ENCODE measurements at regions not wholly inside any gene's neighbourhood (a gene's known extent, or its start where the extent isn't known, plus 50 kb on each side); places are given as distances from the start of the nearest gene placed in this dataset.

GRCh38 chr4:111933703-111934102 is 211.6 kb upstream of the FAM241A start:
- Histone ChIP-seq H3K79me2 (ENCODE audit: control insufficient read depth, insufficient read depth, low read length, unreplicated experiment) (no peaks in the 10 kb centered on the region), H3K27ac (ENCODE audit: low read depth, low read length) (no peak overlapping the region), H3K27me3 (ENCODE audit: insufficient read depth, low read length) (peaks cover 65% of the 10 kb centered on the region), H3K4me1 (ENCODE audit: control insufficient read depth, insufficient read depth, low read length, unreplicated experiment) (no peaks in the 10 kb centered on the region), H3K36me3 (ENCODE audit: insufficient read depth, low read length) (no peaks in the 10 kb centered on the region), H2AFZ (ENCODE audit: low read length, unreplicated experiment) (no peak overlapping the region), H3K4me3 (ENCODE audit: low read depth, low read length) (no peak overlapping the region)

- Histone ChIP-seq H3K4me3 (ENCODE audit: low read depth, low read length) (no peak overlapping the region), H3K36me3 (ENCODE audit: insufficient read depth, low read length) (no peaks in the 10 kb centered on the region), H3K79me2 (ENCODE audit: control insufficient read depth, insufficient read depth, low read length, unreplicated experiment) (no peaks in the 10 kb centered on the region), H3K4me1 (ENCODE audit: control insufficient read depth, insufficient read depth, low read length, unreplicated experiment) (no peaks in the 10 kb centered on the region), H3K27me3 (ENCODE audit: insufficient read depth, low read length) (peaks cover 67% of the 10 kb centered on the region), H3K27ac (ENCODE audit: low read depth, low read length) (no peak overlapping the region), H2AFZ (ENCODE audit: low read length, unreplicated experiment) (no peak overlapping the region)
Measured at GRCh38 chr4:111934314-111934713, 210.9 kb upstream of the FAM241A start.

- H2AFZ ChIP-seq (ENCODE audit: low read length, unreplicated experiment) = no peak overlapping the region
- H3K4me1 ChIP-seq (ENCODE audit: control insufficient read depth, insufficient read depth, low read length, unreplicated experiment) = no peaks in the 10 kb centered on the region
- no peak overlapping the region for H3K27ac ChIP-seq (ENCODE audit: low read depth, low read length)
- no peaks in the 10 kb centered on the region for H3K36me3 ChIP-seq (ENCODE audit: insufficient read depth, low read length)
- no peak overlapping the region for H3K4me3 ChIP-seq (ENCODE audit: low read depth, low read length)
- H3K79me2 ChIP-seq (ENCODE audit: control insufficient read depth, insufficient read depth, low read length, unreplicated experiment) = no peaks in the 10 kb centered on the region
- H3K27me3 ChIP-seq (ENCODE audit: insufficient read depth, low read length) = peaks cover 61% of the 10 kb centered on the region
Measured at GRCh38 chr4:111937368-111937767, 207.9 kb upstream of the FAM241A start.

- Histone ChIP-seq H3K79me2 (ENCODE audit: control insufficient read depth, insufficient read depth, low read length, unreplicated experiment) (no peaks in the 10 kb centered on the region), H3K27me3 (ENCODE audit: insufficient read depth, low read length) (peaks cover 44% of the 10 kb centered on the region), H2AFZ (ENCODE audit: low read length, unreplicated experiment) (no peak overlapping the region), H3K4me1 (ENCODE audit: control insufficient read depth, insufficient read depth, low read length, unreplicated experiment) (no peaks in the 10 kb centered on the region), H3K4me3 (ENCODE audit: low read depth, low read length) (no peak overlapping the region), H3K27ac (ENCODE audit: low read depth, low read length) (no peak overlapping the region), H3K36me3 (ENCODE audit: insufficient read depth, low read length) (no peaks in the 10 kb centered on the region)
Measured at GRCh38 chr4:111941957-111942356, 203.3 kb upstream of the FAM241A start.

- Histone ChIP-seq H3K4me1 (ENCODE audit: control insufficient read depth, insufficient read depth, low read length, unreplicated experiment) (no peaks in the 10 kb centered on the region), H3K36me3 (ENCODE audit: insufficient read depth, low read length) (no peaks in the 10 kb centered on the region), H3K27ac (ENCODE audit: low read depth, low read length) (no peak overlapping the region), H3K4me3 (ENCODE audit: low read depth, low read length) (no peak overlapping the region), H3K79me2 (ENCODE audit: control insufficient read depth, insufficient read depth, low read length, unreplicated experiment) (no peaks in the 10 kb centered on the region), H3K27me3 (ENCODE audit: insufficient read depth, low read length) (peaks cover 35% of the 10 kb centered on the region), H2AFZ (ENCODE audit: low read length, unreplicated experiment) (no peak overlapping the region)
Measured at GRCh38 chr4:111943796-111944203, 201.5 kb upstream of the FAM241A start.

- Histone ChIP-seq H3K27ac (ENCODE audit: low read depth, low read length) (no peak overlapping the region), H3K79me2 (ENCODE audit: control insufficient read depth, insufficient read depth, low read length, unreplicated experiment) (no peaks in the 10 kb centered on the region), H3K36me3 (ENCODE audit: insufficient read depth, low read length) (no peaks in the 10 kb centered on the region), H3K27me3 (ENCODE audit: insufficient read depth, low read length) (peaks cover 32% of the 10 kb centered on the region), H3K4me3 (ENCODE audit: low read depth, low read length) (no peak overlapping the region), H3K4me1 (ENCODE audit: control insufficient read depth, insufficient read depth, low read length, unreplicated experiment) (no peaks in the 10 kb centered on the region), H2AFZ (ENCODE audit: low read length, unreplicated experiment) (no peak overlapping the region)
Measured at GRCh38 chr4:111945014-111945413, 200.2 kb upstream of the FAM241A start.

- no peaks in the 10 kb centered on the region for H3K36me3 ChIP-seq (ENCODE audit: insufficient read depth, low read length)
- H3K27ac ChIP-seq (ENCODE audit: low read depth, low read length) = no peak overlapping the region
- H3K79me2 ChIP-seq (ENCODE audit: control insufficient read depth, insufficient read depth, low read length, unreplicated experiment) = no peaks in the 10 kb centered on the region
- peaks cover 16% of the 10 kb centered on the region for H3K27me3 ChIP-seq (ENCODE audit: insufficient read depth, low read length)
- no peak overlapping the region for H2AFZ ChIP-seq (ENCODE audit: low read length, unreplicated experiment)
- no peaks in the 10 kb centered on the region for H3K4me1 ChIP-seq (ENCODE audit: control insufficient read depth, insufficient read depth, low read length, unreplicated experiment)
- H3K4me3 ChIP-seq (ENCODE audit: low read depth, low read length) = no peak overlapping the region
Measured at GRCh38 chr4:111946800-111947199, 198.5 kb upstream of the FAM241A start.

- H3K36me3 ChIP-seq (ENCODE audit: insufficient read depth, low read length) = no peaks in the 10 kb centered on the region
- H3K27ac ChIP-seq (ENCODE audit: low read depth, low read length) = no peak overlapping the region
- no peaks in the 10 kb centered on the region for H3K4me1 ChIP-seq (ENCODE audit: control insufficient read depth, insufficient read depth, low read length, unreplicated experiment)
- H3K27me3 ChIP-seq (ENCODE audit: insufficient read depth, low read length) = 0 out of 2 replicates have a peak, but pooled peaks cover 7% of the 10 kb centered on the region
- H3K4me3 ChIP-seq (ENCODE audit: low read depth, low read length) = no peak overlapping the region
- no peak overlapping the region for H2AFZ ChIP-seq (ENCODE audit: low read length, unreplicated experiment)
- H3K79me2 ChIP-seq (ENCODE audit: control insufficient read depth, insufficient read depth, low read length, unreplicated experiment) = no peaks in the 10 kb centered on the region
Measured at GRCh38 chr4:111952688-111953087, 192.6 kb upstream of the FAM241A start.

- Histone ChIP-seq H3K4me1 (ENCODE audit: control insufficient read depth, insufficient read depth, low read length, unreplicated experiment) (peaks cover 7% of the 10 kb centered on the region), H2AFZ (ENCODE audit: low read length, unreplicated experiment) (no peak overlapping the region), H3K36me3 (ENCODE audit: insufficient read depth, low read length) (no peaks in the 10 kb centered on the region), H3K27ac (ENCODE audit: low read depth, low read length) (no peak overlapping the region), H3K4me3 (ENCODE audit: low read depth, low read length) (no peak overlapping the region), H3K79me2 (ENCODE audit: control insufficient read depth, insufficient read depth, low read length, unreplicated experiment) (no peaks in the 10 kb centered on the region), H3K27me3 (ENCODE audit: insufficient read depth, low read length) (0 out of 2 replicates have a peak, but pooled peaks cover 7% of the 10 kb centered on the region)
Measured at GRCh38 chr4:111954550-111954949, 190.7 kb upstream of the FAM241A start.

- no peaks in the 10 kb centered on the region for H3K79me2 ChIP-seq (ENCODE audit: control insufficient read depth, insufficient read depth, low read length, unreplicated experiment)
- H3K4me1 ChIP-seq (ENCODE audit: control insufficient read depth, insufficient read depth, low read length, unreplicated experiment) = peaks cover 11% of the 10 kb centered on the region
- H3K4me3 ChIP-seq (ENCODE audit: low read depth, low read length) = no peak overlapping the region
- H2AFZ ChIP-seq (ENCODE audit: low read length, unreplicated experiment) = no peak overlapping the region
- no peak overlapping the region for H3K27ac ChIP-seq (ENCODE audit: low read depth, low read length)
- no peaks in the 10 kb centered on the region for H3K36me3 ChIP-seq (ENCODE audit: insufficient read depth, low read length)
- 0 out of 2 replicates have a peak, but pooled peaks cover 7% of the 10 kb centered on the region for H3K27me3 ChIP-seq (ENCODE audit: insufficient read depth, low read length)
Measured at GRCh38 chr4:111955001-111955400, 190.3 kb upstream of the FAM241A start.

- Histone ChIP-seq H3K79me2 (ENCODE audit: control insufficient read depth, insufficient read depth, low read length, unreplicated experiment) (no peaks in the 10 kb centered on the region), H3K4me1 (ENCODE audit: control insufficient read depth, insufficient read depth, low read length, unreplicated experiment) (peaks cover 19% of the 10 kb centered on the region), H3K36me3 (ENCODE audit: insufficient read depth, low read length) (no peaks in the 10 kb centered on the region), H3K4me3 (ENCODE audit: low read depth, low read length) (no peak overlapping the region), H3K27me3 (ENCODE audit: insufficient read depth, low read length) (0 out of 2 replicates have a peak, but pooled peaks cover 7% of the 10 kb centered on the region), H2AFZ (ENCODE audit: low read length, unreplicated experiment) (no peak overlapping the region), H3K27ac (ENCODE audit: low read depth, low read length) (no peak overlapping the region)
Measured at GRCh38 chr4:111957116-111957515, 188.1 kb upstream of the FAM241A start.
